SK-N-SH (cell line): ENCODE measurements at regions not wholly inside any gene's neighbourhood (a gene's known extent, or its start where the extent isn't known, plus 50 kb on each side); places are given as distances from the start of the nearest gene placed in this dataset.

Experiments
- CTCF ChIA-PET: fragments of 300-600, 350-600 bp; formaldehyde crosslinking; extraction: SDS; loops from one replicate; lab custom pipeline; 2021; lab: Yijun Ruan, JAX
- POLR2A ChIA-PET: fragments of 350-600 bp; sonication (Branson Sonifier 250); formaldehyde crosslinking; extraction: SDS; loops from one replicate; lab custom pipeline; 2020; ENCODE audit warnings: antibody characterized with exemption, inconsistent platforms; lab: Yijun Ruan, JAX
- DNase-seq: peaks from one replicate; pipeline ENCODE4 v3.0.0; 2012
- H2AFZ ChIP-seq: fragments of 200-600 bp; sonication (generic); 2 replicates; pipeline ENCODE4 v1.8.1; 2016; ENCODE audit warnings: antibody characterized with exemption, mild to moderate bottlenecking, low read depth
- H3F3A ChIP-seq: fragments of 200-600 bp; sonication (generic); replicated peaks from 2 replicates; pipeline ENCODE3; 2016; ENCODE audit warnings: antibody characterized with exemption, mild to moderate bottlenecking; ENCODE audit not compliant: insufficient read depth
- H3K27ac ChIP-seq, 2 experiments: fragments of 200-500 bp in 1 of 2; fragments of 200-600 bp in 1 of 2; sonication (Bioruptor generic) in 1 of 2; sonication (generic), shearing (Covaris generic) in 1 of 2; 2 replicates each; pipeline versions ENCODE4 v1.5.1 to v1.6.1; 2014 to 2016; ENCODE audit warnings: low read depth in 2 of 2, inconsistent platforms in 1 of 2, low read length in 1 of 2, mild to moderate bottlenecking in 1 of 2, mixed read lengths in 1 of 2
- H3K27me3 ChIP-seq: fragments of 200-600 bp; sonication (generic), shearing (Covaris generic); 2 replicates; pipeline ENCODE4 v1.6.1; 2016; ENCODE audit warnings: mixed run types; ENCODE audit not compliant: insufficient read depth
- H3K36me3 ChIP-seq, 2 experiments: fragments of 200-500 bp in 1 of 2; fragments of 200-600 bp in 1 of 2; sonication (Bioruptor generic) in 1 of 2; sonication (generic) in 1 of 2; replicated peaks in 1 of 2; 2 replicates each; pipeline versions ENCODE3 to v1.5.1; 2014 to 2016; ENCODE audit warnings: low read length in 1 of 2, mild to moderate bottlenecking in 1 of 2; ENCODE audit not compliant: insufficient read depth in 2 of 2, control insufficient read depth in 1 of 2
- H3K4me1 ChIP-seq, 2 experiments: fragments of 200-500 bp in 1 of 2; fragments of 200-600 bp in 1 of 2; sonication (Bioruptor generic) in 1 of 2; sonication (generic), shearing (Covaris generic) in 1 of 2; 2 replicates each; pipeline versions ENCODE4 v1.5.1 to v1.6.1; 2014 to 2016; ENCODE audit warnings: low read depth in 1 of 2, low read length in 1 of 2, mixed run types in 1 of 2; ENCODE audit not compliant: insufficient read depth in 2 of 2, control insufficient read depth in 1 of 2
- H3K4me2 ChIP-seq: fragments of 200-600 bp; sonication (generic), shearing (Covaris generic); 2 replicates; pipeline ENCODE4 v1.6.1; 2017; ENCODE audit warnings: mixed run types
- H3K4me3 ChIP-seq, 2 experiments: fragments of 200-500 bp in 1 of 2; fragments of 200-600 bp in 1 of 2; sonication (Bioruptor generic) in 1 of 2; sonication (generic), shearing (Covaris generic) in 1 of 2; 2 replicates each; pipeline versions ENCODE4 v1.5.1 to v1.8.1; 2014 to 2016; ENCODE audit warnings: low read depth in 2 of 2, inconsistent platforms in 1 of 2, low read length in 1 of 2, mild to moderate bottlenecking in 1 of 2, mixed read lengths in 1 of 2, moderate library complexity in 1 of 2
- H3K79me2 ChIP-seq: fragments of 200-600 bp; sonication (generic); 2 replicates; pipeline ENCODE4 v1.8.1; 2017; ENCODE audit warnings: mild to moderate bottlenecking; ENCODE audit not compliant: insufficient read depth
- H3K9ac ChIP-seq: fragments of 200-600 bp; sonication (generic); 2 replicates; pipeline ENCODE4 v1.6.1; 2017; ENCODE audit warnings: mixed run types
- H3K9me2 ChIP-seq: fragments of 200-600 bp; sonication (generic); 2 replicates; pipeline ENCODE4 v1.6.1; 2017; ENCODE audit warnings: mixed run types
- H3K9me3 ChIP-seq: fragments of 200-600 bp; sonication (generic); 2 replicates; pipeline ENCODE4 v1.6.1; 2017; ENCODE audit warnings: mixed run types, mild to moderate bottlenecking, moderate library complexity
- H4K20me1 ChIP-seq: fragments of 200-600 bp; sonication (generic); 2 replicates; pipeline ENCODE4 v1.6.1; 2017; ENCODE audit warnings: mild to moderate bottlenecking, mixed run types; ENCODE audit not compliant: insufficient read depth
- CTCF ChIP-seq: fragments of 200-600 bp; sonication (generic); IDR thresholded peaks from 2 replicates; pipeline ENCODE4 v1.6.1; 2017; ENCODE audit warnings: antibody characterized with exemption, mild to moderate bottlenecking, moderate library complexity
- ELF1 ChIP-seq: IDR thresholded peaks from 2 replicates; pipeline ENCODE4 v1.4.0; 2012
- EP300 ChIP-seq, 2 experiments: IDR thresholded peaks; 2 replicates each; pipeline versions ENCODE4 v1.4.0 to v1.6.1; 2012; ENCODE audit warnings: borderline replicate concordance in 1 of 2, low read depth in 1 of 2, low read length in 1 of 2
- FOSL2 ChIP-seq: IDR thresholded peaks from 2 replicates; pipeline ENCODE4 v1.4.0; 2012; ENCODE audit warnings: low read depth, mild to moderate bottlenecking, moderate library complexity, borderline replicate concordance
- FOXM1 ChIP-seq: IDR thresholded peaks from 2 replicates; pipeline ENCODE4 v1.4.0; 2012; ENCODE audit warnings: low read depth, mild to moderate bottlenecking
- GATA2 ChIP-seq: sonication (generic); formaldehyde crosslinking; IDR thresholded peaks from 2 replicates; pipeline ENCODE4 v1.5.0; 2020; ENCODE audit warnings: mild to moderate bottlenecking, missing genetic modification reagents
- IRF3 ChIP-seq: fragments of 150-350 bp; IDR thresholded peaks from 2 replicates; pipeline ENCODE4 v1.6.1; 2016; ENCODE audit warnings: mild to moderate bottlenecking, low read depth, low read length
- MEF2A ChIP-seq: IDR thresholded peaks from 2 replicates; pipeline ENCODE4 v1.4.0; 2012; ENCODE audit warnings: low read depth, borderline replicate concordance
- MXI1 ChIP-seq: IDR thresholded peaks from 2 replicates; pipeline ENCODE4 v1.6.1; 2012; ENCODE audit warnings: mild to moderate bottlenecking, low read depth, low read length, improper control_type of control experiment
- PBX3 ChIP-seq: IDR thresholded peaks from 2 replicates; pipeline ENCODE4; 2012
- POLR2AphosphoS5 ChIP-seq: IDR thresholded peaks from 2 replicates; pipeline ENCODE4 v1.6.1; 2012; ENCODE audit warnings: low read depth, low read length
- SIN3A ChIP-seq: IDR thresholded peaks from 2 replicates; pipeline ENCODE4 v1.6.1; 2012; ENCODE audit warnings: low read depth, mild to moderate bottlenecking, low read length, moderate library complexity, borderline replicate concordance
- TCF12 ChIP-seq: IDR thresholded peaks from 2 replicates; pipeline ENCODE4 v1.4.0; 2012
- USF2 ChIP-seq: fragments of 150-350 bp; IDR thresholded peaks from 2 replicates; pipeline ENCODE4 v1.6.1; 2017; ENCODE audit warnings: antibody characterized with exemption, low read length, low read depth, borderline replicate concordance
- WGBS: methylation state at CpG from one replicate; pipeline ENCODE4 v1.1.6; 2017; ENCODE audit warnings: low lambda C conversion rate; 5-methylcytosine and 5-hydroxymethylcytosine counted together

GRCh38 chr7:86012971-86013370 is 630.7 kb upstream of the GRM3 start:
- POLR2A ChIA-PET, result no interaction called here
- H3K9me3 ChIP-seq, result no peaks in the 10 kb centered on the region
- no peaks in the 10 kb centered on the region for H3K27me3 ChIP-seq
- CTCF ChIA-PET, result interaction anchor here (0.8 kb wide), 1 partner anchor 8 kb away, joined by 3 read pairs; no protein-coding TSS in a partner anchor
- H3K27ac ChIP-seq, result no peak overlapping the region
- H3K4me2 ChIP-seq, result no peak overlapping the region
- no peak overlapping the region for H2AFZ ChIP-seq
- TF ChIP-seq IRF3, result no peak
- no peak for TF ChIP-seq ELF1
- no peak for TF ChIP-seq GATA2 (CRISPR knock-in tag)
- TF ChIP-seq USF2, result no peak
- TF ChIP-seq SIN3A, result no peak
- no peak for TF ChIP-seq FOSL2
- no peak for TF ChIP-seq POLR2AphosphoS5
- no peak for TF ChIP-seq FOXM1
- TF ChIP-seq PBX3, result no peak
- TF ChIP-seq CTCF, result no peak
- no peak for TF ChIP-seq EP300 (IDR thresholded peaks at IDR 0.05; ENCODE audit: borderline replicate concordance in 1 of 2, low read depth in 1 of 2, low read length in 1 of 2)
- TF ChIP-seq MEF2A, result no peak
- no peak for TF ChIP-seq TCF12
- TF ChIP-seq MXI1, result no peak
- H3F3A ChIP-seq, result no peaks in the 10 kb centered on the region
- H3K4me3 ChIP-seq, result no peak overlapping the region
- H3K79me2 ChIP-seq, result no peaks in the 10 kb centered on the region
- no peaks in the 10 kb centered on the region for H3K36me3 ChIP-seq
- H3K9me2 ChIP-seq, result no peaks in the 10 kb centered on the region
- DNase-seq, result no peak
- H3K4me1 ChIP-seq, result no peaks in the 10 kb centered on the region
- no peaks in the 10 kb centered on the region for H4K20me1 ChIP-seq
- H3K9ac ChIP-seq, result no peak overlapping the region

DNA sequence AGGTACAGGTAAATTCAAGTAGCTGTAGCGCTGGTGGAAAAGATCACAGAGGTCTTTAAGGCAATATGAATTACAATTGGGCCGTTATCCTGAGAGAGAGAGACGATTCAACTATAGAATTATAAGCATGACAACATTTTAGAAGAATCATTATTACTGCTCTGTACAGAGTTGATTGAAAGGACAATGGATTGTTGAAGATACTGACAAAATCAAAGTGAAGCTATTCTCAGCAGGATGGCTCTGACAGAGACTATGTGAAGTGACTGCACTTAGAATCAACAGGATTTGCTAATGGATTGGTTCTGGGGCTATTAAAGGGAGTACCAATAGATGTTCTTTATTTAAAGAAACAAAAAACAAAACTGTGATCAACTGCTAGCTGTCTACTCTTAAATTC is 634.8 kb upstream of the GRM3 start:
- TF ChIP-seq ELF1, result no peak
- TF ChIP-seq, all 33 proteins: peak for 0
- POLR2A ChIA-PET, result no interaction called here
- no peaks in the 10 kb centered on the region for H3F3A ChIP-seq
- H3K9ac ChIP-seq, result no peak overlapping the region
- H3K4me1 ChIP-seq, result no peaks in the 10 kb centered on the region
- no peak overlapping the region for H3K4me2 ChIP-seq
- no peaks in the 10 kb centered on the region for H3K36me3 ChIP-seq
- no peak overlapping the region for H2AFZ ChIP-seq
- 9% methylated on average over 3 of the region's 3 CpGs for WGBS
- H3K27me3 ChIP-seq, result no peaks in the 10 kb centered on the region
- no peak for DNase-seq
- H3K4me3 ChIP-seq, result no peak overlapping the region
- H3K9me3 ChIP-seq, result no peaks in the 10 kb centered on the region
- H3K27ac ChIP-seq, result no peak overlapping the region
- CTCF ChIA-PET, result interaction anchor here (1.1 kb wide), 1 partner anchor 822 kb away, joined by 3 read pairs; the partner anchor contains the start of gene SEMA3D
- H3K79me2 ChIP-seq, result no peaks in the 10 kb centered on the region
- no peaks in the 10 kb centered on the region for H4K20me1 ChIP-seq
- no peaks in the 10 kb centered on the region for H3K9me2 ChIP-seq
